Spleen (tissue), 11 donors: ENCODE measurements at regions not wholly inside any gene's neighbourhood (a gene's known extent, or its start where the extent isn't known, plus 50 kb on each side); places are given as distances from the start of the nearest gene placed in this dataset.
"Not testable (repeated sequence)": the region's sequence is repeated elsewhere in the genome, so short reads cannot be mapped to it uniquely, and the experiment has no call there.

Source experiments
- DNase-seq: peaks from one replicate; pipeline ENCODE4 v3.0.0-alpha.2; 2020
- H3K27ac ChIP-seq, 8 donors: fragments of 200-600 bp; sonication (generic) in 7 of 8; 1 replicate in 4 of 8; 2 replicates in 4 of 8; pipeline versions ENCODE4 v1.5.0 to v1.8.0; 2016 to 2021; ENCODE audit warnings: inconsistent platforms in 4 of 8, mild to moderate bottlenecking in 4 of 8, moderate library complexity in 1 of 8
- H3K27me3 ChIP-seq, 7 donors: fragments of 200-600 bp; sonication (generic) in 6 of 7; replicated peaks in 1 of 7; 1 replicate in 4 of 7; 2 replicates in 3 of 7; pipeline versions ENCODE4 v1.5.0 to v1.8.0; 2016 to 2021; ENCODE audit warnings: inconsistent platforms in 3 of 7, mild to moderate bottlenecking in 1 of 7
- H3K36me3 ChIP-seq, 6 donors: fragments of 200-600 bp; sonication (generic) in 5 of 6; 1 replicate in 4 of 6; 2 replicates in 2 of 6; pipeline versions ENCODE4 v1.5.0 to v1.8.0; 2016 to 2021; ENCODE audit warnings: inconsistent platforms in 2 of 6
- H3K4me1 ChIP-seq, 6 donors: fragments of 200-600 bp; sonication (generic) in 5 of 6; 1 replicate in 3 of 6; 2 replicates in 3 of 6; pipeline versions ENCODE4 v1.5.0 to v1.8.0; 2016 to 2021; ENCODE audit warnings: inconsistent platforms in 3 of 6
- H3K4me3 ChIP-seq, 8 donors: fragments of 200-600 bp; sonication (generic) in 7 of 8; 1 replicate in 4 of 8; 2 replicates in 4 of 8; pipeline versions ENCODE4 v1.5.0 to v1.8.0; 2016 to 2021; ENCODE audit warnings: inconsistent platforms in 4 of 8, mild to moderate bottlenecking in 4 of 8, moderate library complexity in 2 of 8
- H3K9me3 ChIP-seq, 8 donors: fragments of 200-600 bp; sonication (generic) in 7 of 8; 1 replicate in 4 of 8; 2 replicates in 4 of 8; pipeline versions ENCODE4 v1.5.0 to v1.8.0; 2016 to 2021; ENCODE audit warnings: inconsistent platforms in 4 of 8
- CTCF ChIP-seq, 11 experiments: fragments of 200-600 bp in 7 of 11; fragments of 450-650 bp in 4 of 11; sonication (generic) in 4 of 11; IDR thresholded peaks in 8 of 11; conservative IDR thresholded peaks in 3 of 11; 1 replicate in 7 of 11; 2 replicates in 4 of 11; pipeline versions ENCODE4 v1.4.0 to v1.8.0; 2016 to 2021; ENCODE audit warnings: antibody characterized with exemption in 11 of 11, inconsistent platforms in 4 of 11, mild to moderate bottlenecking in 1 of 11
- POLR2A ChIP-seq, 3 donors: fragments of 450-650 bp; IDR thresholded peaks; one replicate each; pipeline ENCODE4 v1.5.1; 2017; ENCODE audit warnings: antibody characterized with exemption in 3 of 3, mild to moderate bottlenecking in 1 of 3
- POLR2AphosphoS5 ChIP-seq, 3 donors: sonication (generic); formaldehyde crosslinking; IDR thresholded peaks; one replicate each; pipeline ENCODE4 v1.5.1; 2017; ENCODE audit warnings: antibody characterized with exemption in 3 of 3
- WGBS, 5 donors: extraction: QIAGEN DNeasy Blood & Tissue Kit in 3 of 5; methylation state at CpG; one replicate each; pipeline versions ENCODE4 v1.1.5 to v1.1.7; 2013 to 2018; 5-methylcytosine and 5-hydroxymethylcytosine counted together
- intact Hi-C: fragments of 100-400 bp; cut with DNase I; formaldehyde crosslinking; loops from one replicate; pipeline ENCODE4 v1.15.0; 2023; ENCODE audit warnings: low total_unique reads
- donor health status: healthy with polysubstance abuse.
- donor health status: DM: no; HTN: no; CAD: no; lungs with moderate emphysema.
- donor health status: DM: no; HTN: no; CAD: no.
- donor health status: Bipolar disorder and iron deficiency.
- donor health status: healthy.
- donor health status: DM: no; HTN: no; CAD: no.
- donor health status: DM: yes; HTN: yes; CAD: no.

GRCh38 chr6:102764317-102764716, 1370.8 kb downstream of the GRIK2 start:
- TF ChIP-seq CTCF (IDR thresholded peaks at IDR 0.05 in 8 of 11, conservative IDR thresholded peaks at IDR 0.05 in 3 of 11) = no peak
- TF ChIP-seq POLR2A (IDR thresholded peaks at IDR 0.05) = no peak
- TF ChIP-seq POLR2AphosphoS5 (IDR thresholded peaks at IDR 0.05) = no peak
- H3K4me1 ChIP-seq = no peaks in the 10 kb centered on the region
- DNase-seq = no peak
- H3K36me3 ChIP-seq = no peaks in the 10 kb centered on the region
- no peaks in the 10 kb centered on the region for H3K27me3 ChIP-seq
- no peak overlapping the region for H3K4me3 ChIP-seq
- H3K27ac ChIP-seq = no peak overlapping the region
- intact Hi-C loops = no loop called here
- WGBS, 5 donors = 78 to 88% (median 79%) methylated on average over 10 of the region's 10 CpGs
- H3K9me3 ChIP-seq = peaks cover 0 to 14% (median 8%) of the 10 kb centered on the region in 8 donors

DNA sequence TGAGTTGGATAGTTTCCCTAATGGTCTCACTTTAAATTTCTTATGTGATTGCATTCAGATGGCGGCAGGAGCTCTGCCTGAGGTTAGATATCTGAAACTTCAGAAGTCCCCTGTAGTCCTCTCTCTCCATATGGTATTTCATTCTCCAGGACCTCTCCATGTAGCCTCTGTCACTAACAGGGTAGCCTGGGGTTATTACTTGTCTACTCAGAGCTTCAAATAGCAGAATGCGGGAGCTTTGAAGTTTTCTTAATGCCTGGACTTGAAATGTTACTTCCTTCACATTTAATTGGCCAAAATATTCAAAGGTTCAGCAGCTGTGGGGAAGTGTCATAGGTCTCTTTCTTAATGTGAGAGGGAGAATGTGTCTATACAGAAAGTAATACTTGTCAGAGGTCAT, 1370.4 kb downstream of the GRIK2 start:
- intact Hi-C loops = no loop called here
- TF ChIP-seq CTCF (IDR thresholded peaks at IDR 0.05 in 8 of 11, conservative IDR thresholded peaks at IDR 0.05 in 3 of 11) = no peak
- no peak for TF ChIP-seq POLR2A (IDR thresholded peaks at IDR 0.05)
- TF ChIP-seq POLR2AphosphoS5 (IDR thresholded peaks at IDR 0.05) = no peak
- H3K4me1 ChIP-seq = no peaks in the 10 kb centered on the region
- no peaks in the 10 kb centered on the region for H3K36me3 ChIP-seq
- no peak overlapping the region for H3K27ac ChIP-seq
- peaks cover 0 to 9% (median 4%) of the 10 kb centered on the region in 8 donors for H3K9me3 ChIP-seq
- no peak for DNase-seq
- H3K4me3 ChIP-seq = no peak overlapping the region
- WGBS, 5 donors = 75 to 91% (median 83%) methylated on average over 2 of the region's 2 CpGs
- H3K27me3 ChIP-seq = no peaks in the 10 kb centered on the region

DNA sequence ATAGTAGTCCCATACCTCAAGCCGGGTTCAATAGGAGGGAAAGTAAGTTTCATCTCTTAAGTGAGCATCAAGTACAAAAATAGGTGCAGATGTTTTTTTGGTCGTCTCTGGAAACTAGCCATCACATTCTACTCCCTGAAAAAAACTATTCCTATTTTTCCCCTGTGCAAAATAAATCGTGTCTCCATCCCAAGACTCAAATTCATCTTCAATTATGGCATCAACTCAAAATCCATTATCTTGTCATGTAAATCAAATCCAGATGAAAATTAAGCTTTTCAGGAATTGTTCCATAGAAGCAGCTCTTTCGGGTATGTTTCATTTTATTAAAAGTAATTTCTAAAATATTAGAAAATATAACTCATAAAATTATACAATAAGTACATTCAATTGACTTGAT, 1368.4 kb downstream of the GRIK2 start:
- 69 to 84% (median 77%) methylated on average over 4 of the region's 4 CpGs for WGBS, 5 donors
- H3K27ac ChIP-seq = no peak overlapping the region

GRCh38 chr6:102759415-102759814, 1365.9 kb downstream of the GRIK2 start:
- no peak for DNase-seq
- no peak overlapping the region for H3K4me3 ChIP-seq
- no peak overlapping the region for H3K27ac ChIP-seq
- no peaks in the 10 kb centered on the region for H3K4me1 ChIP-seq
- 89 to 96% (median 92%) methylated on average over 2 of the region's 2 CpGs for WGBS, 5 donors
- TF ChIP-seq POLR2AphosphoS5 (IDR thresholded peaks at IDR 0.05) (no peak), POLR2A (IDR thresholded peaks at IDR 0.05) (no peak), CTCF (IDR thresholded peaks at IDR 0.05 in 8 of 11, conservative IDR thresholded peaks at IDR 0.05 in 3 of 11) (no peak)
- intact Hi-C loops = no loop called here
- peaks cover 0 to 11% (median 2%) of the 10 kb centered on the region in 8 donors for H3K9me3 ChIP-seq
- H3K27me3 ChIP-seq = no peaks in the 10 kb centered on the region
- no peaks in the 10 kb centered on the region for H3K36me3 ChIP-seq

More for the DNA sequence above, 1368.4 kb downstream of the GRIK2 start:
- H3K27me3 ChIP-seq = no peaks in the 10 kb centered on the region
- intact Hi-C loops = no loop called here
- DNase-seq = no peak
- peaks cover 0 to 11% (median 2%) of the 10 kb centered on the region in 8 donors for H3K9me3 ChIP-seq
- no peaks in the 10 kb centered on the region for H3K36me3 ChIP-seq
- no peak overlapping the region for H3K4me3 ChIP-seq
- no peaks in the 10 kb centered on the region for H3K4me1 ChIP-seq
- TF ChIP-seq POLR2AphosphoS5 (IDR thresholded peaks at IDR 0.05) (no peak), CTCF (IDR thresholded peaks at IDR 0.05 in 8 of 11, conservative IDR thresholded peaks at IDR 0.05 in 3 of 11) (no peak), POLR2A (IDR thresholded peaks at IDR 0.05) (no peak)

- H3K9me3 ChIP-seq = peaks cover 0 to 11% (median 2%) of the 10 kb centered on the region in 8 donors
- H3K27me3 ChIP-seq, H3K4me1 ChIP-seq, DNase-seq, H3K36me3 ChIP-seq, H3K4me3 ChIP-seq, intact Hi-C loops, H3K27ac ChIP-seq: not testable (repeated sequence)
- 90 to 96% (median 93%) methylated on average over 19 of the region's 19 CpGs for WGBS, 5 donors
Observed at GRCh38 chr6:102758536-102758935, 1365.0 kb downstream of the GRIK2 start.
